Lung (tissue), 11 donors: ENCODE measurements at regions not wholly inside any gene's neighbourhood (a gene's known extent, or its start where the extent isn't known, plus 50 kb on each side); places are given as distances from the start of the nearest gene placed in this dataset.
"Not testable (repeated sequence)": the region's sequence is repeated elsewhere in the genome, so short reads cannot be mapped to it uniquely, and the experiment has no call there.

Experiments
- ATAC-seq: fragments of 200-7000 bp; cut with Tn5 transposase; one replicate; pipeline ENCODE4 v1.9.1; 2020; ENCODE audit warnings: moderate number of reproducible peaks; ENCODE audit not compliant: insufficient read depth, low FRiP score
- DNase-seq, 3 donors: peaks; one replicate each; pipeline ENCODE4 v3.0.0-alpha.2; 2013 to 2017
- H3K27ac ChIP-seq, 2 donors: one replicate each; pipeline ENCODE4 v1.5.1; 2013; ENCODE audit warnings: mild to moderate bottlenecking in 2 of 2, moderate library complexity in 2 of 2, control low read depth in 1 of 2, inconsistent platforms in 1 of 2, low read depth in 1 of 2, low read length in 1 of 2
- H3K27me3 ChIP-seq, 3 donors: one replicate each; pipeline ENCODE4 v1.5.1; 2013; ENCODE audit warnings: low read length in 2 of 3; ENCODE audit not compliant: control insufficient read depth in 3 of 3, insufficient read depth in 3 of 3
- H3K36me3 ChIP-seq, 4 donors: one replicate each; pipeline ENCODE4 v1.5.1; 2013; ENCODE audit warnings: low read length in 4 of 4, mild to moderate bottlenecking in 1 of 4, moderate library complexity in 1 of 4; ENCODE audit not compliant: control insufficient read depth in 4 of 4, insufficient read depth in 4 of 4
- H3K4me1 ChIP-seq, 5 donors: one replicate each; pipeline ENCODE4 v1.5.1; 2013; ENCODE audit warnings: low read length in 5 of 5, mild to moderate bottlenecking in 2 of 5, moderate library complexity in 1 of 5; ENCODE audit not compliant: control insufficient read depth in 5 of 5, insufficient read depth in 5 of 5
- H3K4me3 ChIP-seq: one replicate; pipeline ENCODE4 v1.5.1; 2013; ENCODE audit warnings: mild to moderate bottlenecking, control low read depth, moderate library complexity
- H3K9ac ChIP-seq, 2 donors: one replicate each; pipeline ENCODE4 v1.5.1; 2013; ENCODE audit warnings: low read length in 2 of 2, control low read depth in 1 of 2; ENCODE audit not compliant: insufficient read depth in 1 of 2
- H3K9me3 ChIP-seq, 4 donors: one replicate each; pipeline ENCODE4 v1.5.1; 2013; ENCODE audit warnings: low read length in 3 of 4, mild to moderate bottlenecking in 1 of 4, moderate library complexity in 1 of 4; ENCODE audit not compliant: control insufficient read depth in 4 of 4, insufficient read depth in 3 of 4
- WGBS, 2 donors: extraction: QIAGEN DNeasy Blood & Tissue Kit; methylation state at CpG; one replicate each; pipeline ENCODE4 v1.1.7; 2013; 5-methylcytosine and 5-hydroxymethylcytosine counted together
- TF ChIP-seq, protein P1 (sequence below): IDR thresholded peaks from 2 replicates; pipeline ENCODE4 v1.5.1; 2012; ENCODE audit warnings: mild to moderate bottlenecking; ENCODE audit errors: control extremely low read depth, extremely low read depth
- donor health status: control.
- donor health status: control.
- donor health status: Bipolar disorder and iron deficiency.
- donor health status: healthy.
- donor health status: DM: yes; HTN: yes; CAD: no.

DNA sequence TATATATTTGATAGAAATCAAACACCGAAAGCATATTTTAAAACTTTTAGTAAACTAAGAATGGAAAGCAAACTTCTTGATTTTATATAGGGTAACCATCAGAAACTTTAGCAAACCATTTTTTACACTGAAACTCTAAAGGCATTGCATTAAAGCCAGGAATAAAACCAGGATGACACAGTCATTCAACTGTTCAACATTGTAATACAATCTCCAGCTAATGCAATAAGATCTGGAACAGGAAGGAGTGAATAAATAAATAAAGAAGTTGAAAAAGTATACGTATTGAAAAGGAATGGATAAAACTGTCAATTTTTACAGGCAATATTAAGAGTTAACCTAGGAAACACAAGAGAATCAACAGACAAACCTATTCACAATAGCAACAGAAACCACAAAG, 181.9 kb upstream of the TTC14 start:
- Histone ChIP-seq H3K9ac (no peak overlapping the region), H3K9me3 (no peaks in the 10 kb centered on the region), H3K4me1 (no peaks in the 10 kb centered on the region), H3K36me3 (no peaks in the 10 kb centered on the region), H3K4me3 (no peak overlapping the region), H3K27me3 (no peaks in the 10 kb centered on the region), H3K27ac (no peak overlapping the region)
- 81 to 86% methylated on average over 2 of the region's 2 CpGs for WGBS, 2 donors
- TF ChIP-seq, protein P1, sequence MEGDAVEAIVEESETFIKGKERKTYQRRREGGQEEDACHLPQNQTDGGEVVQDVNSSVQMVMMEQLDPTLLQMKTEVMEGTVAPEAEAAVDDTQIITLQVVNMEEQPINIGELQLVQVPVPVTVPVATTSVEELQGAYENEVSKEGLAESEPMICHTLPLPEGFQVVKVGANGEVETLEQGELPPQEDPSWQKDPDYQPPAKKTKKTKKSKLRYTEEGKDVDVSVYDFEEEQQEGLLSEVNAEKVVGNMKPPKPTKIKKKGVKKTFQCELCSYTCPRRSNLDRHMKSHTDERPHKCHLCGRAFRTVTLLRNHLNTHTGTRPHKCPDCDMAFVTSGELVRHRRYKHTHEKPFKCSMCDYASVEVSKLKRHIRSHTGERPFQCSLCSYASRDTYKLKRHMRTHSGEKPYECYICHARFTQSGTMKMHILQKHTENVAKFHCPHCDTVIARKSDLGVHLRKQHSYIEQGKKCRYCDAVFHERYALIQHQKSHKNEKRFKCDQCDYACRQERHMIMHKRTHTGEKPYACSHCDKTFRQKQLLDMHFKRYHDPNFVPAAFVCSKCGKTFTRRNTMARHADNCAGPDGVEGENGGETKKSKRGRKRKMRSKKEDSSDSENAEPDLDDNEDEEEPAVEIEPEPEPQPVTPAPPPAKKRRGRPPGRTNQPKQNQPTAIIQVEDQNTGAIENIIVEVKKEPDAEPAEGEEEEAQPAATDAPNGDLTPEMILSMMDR, result no peak
- no peak for DNase-seq
- no peak for ATAC-seq

DNA sequence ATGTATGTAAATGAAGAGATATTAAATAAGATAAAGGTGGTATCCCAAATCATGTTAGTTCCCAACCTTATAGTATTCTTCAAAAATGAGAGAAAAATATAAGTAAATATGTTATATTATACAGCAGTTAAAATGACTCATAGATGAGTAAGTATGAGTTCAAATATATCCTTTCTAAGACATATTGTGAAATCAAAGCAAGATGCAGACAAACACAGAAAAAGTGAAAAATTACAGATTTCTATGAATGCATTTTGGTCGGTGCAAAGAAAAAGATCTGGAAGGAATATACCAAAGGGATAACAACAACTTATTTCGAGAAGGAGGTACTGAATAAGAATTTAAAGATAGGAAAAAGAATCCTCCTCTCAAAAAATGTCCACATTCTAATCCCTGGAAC, 181.2 kb upstream of the TTC14 start:
- Histone ChIP-seq H3K9me3 (no peaks in the 10 kb centered on the region), H3K9ac (no peak overlapping the region), H3K4me1 (no peaks in the 10 kb centered on the region), H3K27ac (no peak overlapping the region), H3K27me3 (no peaks in the 10 kb centered on the region), H3K4me3 (no peak overlapping the region), H3K36me3 (no peaks in the 10 kb centered on the region)
- DNase-seq (no peak), ATAC-seq (no peak)
- 78% methylated on average over 2 of the region's 2 CpGs for WGBS, 2 donors
- TF ChIP-seq, protein P1, result no peak

DNA sequence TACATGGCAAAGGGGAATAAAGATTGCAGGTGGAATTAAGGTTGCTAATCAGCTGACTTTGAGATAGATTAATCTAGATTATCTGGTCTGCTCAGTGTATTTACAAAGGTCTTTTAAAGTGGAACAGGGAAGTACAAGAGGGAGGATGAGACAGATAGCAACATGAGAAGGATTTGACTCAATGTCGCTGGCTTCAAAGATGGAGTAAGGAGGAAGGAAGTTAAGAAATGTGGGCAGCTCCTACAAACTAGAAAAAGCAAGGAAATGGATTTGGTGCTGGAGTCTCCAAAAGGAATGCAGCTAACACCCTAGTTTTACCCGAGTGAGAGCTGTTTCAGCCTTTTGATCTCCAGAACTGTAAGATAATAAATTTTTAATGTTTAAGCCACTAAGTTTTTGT, 180.7 kb upstream of the TTC14 start:
- H3K9ac ChIP-seq, result no peak overlapping the region
- WGBS, 2 donors, result 31 to 46% methylated on average over 2 of the region's 2 CpGs
- H3K36me3 ChIP-seq, result no peaks in the 10 kb centered on the region
- ATAC-seq, result no peak
- no peaks in the 10 kb centered on the region for H3K4me1 ChIP-seq
- H3K27ac ChIP-seq, result no peak overlapping the region
- no peak overlapping the region for H3K4me3 ChIP-seq
- H3K9me3 ChIP-seq, result no peaks in the 10 kb centered on the region
- DNase-seq, result no peak
- no peaks in the 10 kb centered on the region for H3K27me3 ChIP-seq
- TF ChIP-seq, protein P1, result no peak

DNA sequence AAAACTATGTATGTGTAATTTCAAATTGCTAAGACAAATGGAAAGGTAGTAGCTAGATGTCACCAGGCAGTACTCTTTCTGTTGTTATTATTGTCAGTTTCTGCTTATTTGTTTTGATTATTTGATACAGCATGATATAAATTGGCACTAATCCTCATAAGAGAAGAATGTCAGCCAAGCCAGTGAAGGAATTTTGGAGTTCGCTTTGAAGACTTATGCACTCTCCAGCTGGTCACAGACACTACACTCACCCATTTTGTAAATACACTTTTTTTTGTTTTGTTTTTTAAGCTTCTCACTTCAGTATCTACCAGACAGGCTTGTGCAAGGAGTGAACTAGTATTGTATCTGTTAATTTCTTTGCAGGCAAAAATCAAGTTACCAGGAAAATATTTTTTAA, 180.2 kb upstream of the TTC14 start:
- Histone ChIP-seq H3K36me3 (no peaks in the 10 kb centered on the region), H3K4me3 (no peak overlapping the region), H3K9ac (no peak overlapping the region), H3K4me1 (no peaks in the 10 kb centered on the region), H3K27ac (no peak overlapping the region), H3K27me3 (no peaks in the 10 kb centered on the region), H3K9me3 (no peaks in the 10 kb centered on the region)
- WGBS, 2 donors, result 76 to 88% methylated on average over 1 of the region's 1 CpG
- TF ChIP-seq, protein P1, result no peak
- no peak for ATAC-seq
- peak in 1 of 3 donors; percentile 5 for DNase-seq

DNA sequence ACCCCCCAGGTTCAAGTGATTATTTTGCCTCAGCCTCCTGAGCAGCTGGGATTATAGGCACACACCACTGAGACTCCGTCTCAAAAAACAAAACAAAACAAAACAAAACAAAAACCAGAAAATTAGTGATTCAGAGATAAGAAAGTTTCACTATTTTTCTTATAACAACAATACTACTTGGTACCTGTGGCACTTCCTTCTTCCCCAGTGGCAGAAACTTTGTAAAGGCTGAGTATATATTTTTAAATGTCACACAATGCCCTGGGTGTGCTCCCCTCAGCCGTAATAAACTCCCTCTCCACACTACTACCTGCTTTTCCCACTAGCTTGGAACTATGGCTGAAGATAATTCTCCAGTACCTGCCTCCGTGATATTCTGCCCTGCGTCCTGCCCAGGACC, 177.7 kb upstream of the TTC14 start:
- H3K9ac ChIP-seq, H3K27ac ChIP-seq, H3K27me3 ChIP-seq, H3K36me3 ChIP-seq, ATAC-seq, H3K4me1 ChIP-seq, H3K4me3 ChIP-seq, H3K9me3 ChIP-seq, DNase-seq: not testable (repeated sequence)
- 82 to 85% methylated on average over 4 of the region's 4 CpGs for WGBS, 2 donors
